ENCODE measurements at regions not wholly inside any gene's neighbourhood (a gene's known extent, or its start where the extent isn't known, plus 50 kb on each side); places are given as distances from the start of the nearest gene placed in this dataset.

- Mint-ChIP-seq H3K27ac (no peak overlapping the region), H3K36me3 (ENCODE audit: low read depth) (no peaks in the 10 kb centered on the region), H3K4me3 (no peak overlapping the region), H3K4me1 (no peaks in the 10 kb centered on the region), H3K27me3 (ENCODE audit: insufficient read depth) (peaks cover 9% of the 10 kb centered on the region), H3K9me3 (no peaks in the 10 kb centered on the region)
- no peaks in the 10 kb centered on the region for H3K27me3 ChIP-seq (ENCODE audit: control insufficient read depth, insufficient read depth, low read length, poor library complexity, severe bottlenecking)
- TF ChIP-seq, protein P1, sequence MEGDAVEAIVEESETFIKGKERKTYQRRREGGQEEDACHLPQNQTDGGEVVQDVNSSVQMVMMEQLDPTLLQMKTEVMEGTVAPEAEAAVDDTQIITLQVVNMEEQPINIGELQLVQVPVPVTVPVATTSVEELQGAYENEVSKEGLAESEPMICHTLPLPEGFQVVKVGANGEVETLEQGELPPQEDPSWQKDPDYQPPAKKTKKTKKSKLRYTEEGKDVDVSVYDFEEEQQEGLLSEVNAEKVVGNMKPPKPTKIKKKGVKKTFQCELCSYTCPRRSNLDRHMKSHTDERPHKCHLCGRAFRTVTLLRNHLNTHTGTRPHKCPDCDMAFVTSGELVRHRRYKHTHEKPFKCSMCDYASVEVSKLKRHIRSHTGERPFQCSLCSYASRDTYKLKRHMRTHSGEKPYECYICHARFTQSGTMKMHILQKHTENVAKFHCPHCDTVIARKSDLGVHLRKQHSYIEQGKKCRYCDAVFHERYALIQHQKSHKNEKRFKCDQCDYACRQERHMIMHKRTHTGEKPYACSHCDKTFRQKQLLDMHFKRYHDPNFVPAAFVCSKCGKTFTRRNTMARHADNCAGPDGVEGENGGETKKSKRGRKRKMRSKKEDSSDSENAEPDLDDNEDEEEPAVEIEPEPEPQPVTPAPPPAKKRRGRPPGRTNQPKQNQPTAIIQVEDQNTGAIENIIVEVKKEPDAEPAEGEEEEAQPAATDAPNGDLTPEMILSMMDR (conservative IDR thresholded peaks at IDR 0.05): no peak
- H3K4me1 ChIP-seq (ENCODE audit: control insufficient read depth, insufficient read depth, low read length): no peaks in the 10 kb centered on the region
- H3K9ac ChIP-seq (ENCODE audit: extremely low read depth, low read length, poor library complexity, severe bottlenecking): no peak overlapping the region
- 78 to 86% methylated on average over 2 to 3 of the region's 3 CpGs for WGBS, 2 experiments (ENCODE audit: insufficient coverage in 1 of 2, insufficient read length in 1 of 2)
- no peak overlapping the region for H3K4me3 ChIP-seq (ENCODE audit: low read length)
- DNase-seq: no peak
- H3K27ac ChIP-seq (ENCODE audit: low read depth, low read length): no peak overlapping the region
- no peaks in the 10 kb centered on the region for H3K9me3 ChIP-seq (ENCODE audit: control insufficient read depth, low read length)
- no peaks in the 10 kb centered on the region for H3K36me3 ChIP-seq (ENCODE audit: control insufficient read depth, insufficient read depth, low read length)
These were observed 108.2 kb upstream of the CRHR1 start for GRCh38 chr17:45675892-45676291.

DNA sequence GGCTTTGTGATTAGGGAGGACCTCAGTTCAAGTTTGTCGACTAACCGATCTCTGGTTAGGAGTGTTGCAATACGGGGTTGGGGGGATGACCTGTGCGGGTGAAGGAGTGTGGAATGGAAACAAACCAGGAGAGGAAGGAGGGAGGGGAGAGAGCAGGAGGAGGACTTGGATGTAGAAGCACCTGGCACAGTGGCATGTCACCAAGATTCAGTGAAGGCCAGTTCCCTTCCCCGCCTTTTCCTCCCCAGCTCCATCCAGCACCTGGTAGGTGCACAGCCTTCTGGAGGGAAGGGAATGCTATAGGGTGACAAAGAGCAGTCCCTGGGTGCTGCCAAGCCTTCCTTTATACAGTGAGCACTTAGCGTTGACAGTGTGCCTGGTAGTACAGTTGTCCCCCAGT is 107.4 kb upstream of the CRHR1 start:
- no peak overlapping the region for H3K4me3 Mint-ChIP-seq
- no peak overlapping the region for H3K9ac ChIP-seq (ENCODE audit: extremely low read depth, low read length, poor library complexity, severe bottlenecking)
- H3K36me3 ChIP-seq (ENCODE audit: control insufficient read depth, insufficient read depth, low read length): no peaks in the 10 kb centered on the region
- no peaks in the 10 kb centered on the region for H3K36me3 Mint-ChIP-seq (ENCODE audit: low read depth)
- H3K27ac Mint-ChIP-seq: no peak overlapping the region
- no peak overlapping the region for H3K4me3 ChIP-seq (ENCODE audit: low read length)
- DNase-seq: no peak
- H3K27me3 ChIP-seq (ENCODE audit: control insufficient read depth, insufficient read depth, low read length, poor library complexity, severe bottlenecking): no peaks in the 10 kb centered on the region
- peaks cover 9% of the 10 kb centered on the region for H3K27me3 Mint-ChIP-seq (ENCODE audit: insufficient read depth)
- H3K27ac ChIP-seq (ENCODE audit: low read depth, low read length): no peak overlapping the region
- no peaks in the 10 kb centered on the region for H3K4me1 Mint-ChIP-seq
- 85 to 96% methylated on average over 4 to 6 of the region's 6 CpGs for WGBS, 2 experiments (ENCODE audit: insufficient coverage in 1 of 2, insufficient read length in 1 of 2)
- TF ChIP-seq, protein P1 (conservative IDR thresholded peaks at IDR 0.05): no peak
- no peaks in the 10 kb centered on the region for H3K9me3 ChIP-seq (ENCODE audit: control insufficient read depth, low read length)
- no peaks in the 10 kb centered on the region for H3K4me1 ChIP-seq (ENCODE audit: control insufficient read depth, insufficient read depth, low read length)
- H3K9me3 Mint-ChIP-seq: no peaks in the 10 kb centered on the region

- Histone ChIP-seq H3K4me3 (ENCODE audit: low read length) (no peak overlapping the region), H3K9me3 (ENCODE audit: control insufficient read depth, low read length) (no peaks in the 10 kb centered on the region), H3K27ac (ENCODE audit: low read depth, low read length) (no peak overlapping the region), H3K9ac (ENCODE audit: extremely low read depth, low read length, poor library complexity, severe bottlenecking) (no peak overlapping the region), H3K27me3 (ENCODE audit: control insufficient read depth, insufficient read depth, low read length, poor library complexity, severe bottlenecking) (no peaks in the 10 kb centered on the region), H3K36me3 (ENCODE audit: control insufficient read depth, insufficient read depth, low read length) (no peaks in the 10 kb centered on the region), H3K4me1 (ENCODE audit: control insufficient read depth, insufficient read depth, low read length) (no peaks in the 10 kb centered on the region)
- H3K9me3 Mint-ChIP-seq: no peaks in the 10 kb centered on the region
- no peaks in the 10 kb centered on the region for H3K36me3 Mint-ChIP-seq (ENCODE audit: low read depth)
- DNase-seq: no peak
- H3K4me3 Mint-ChIP-seq: no peak overlapping the region
- H3K27me3 Mint-ChIP-seq (ENCODE audit: insufficient read depth): peaks cover 9% of the 10 kb centered on the region
- H3K4me1 Mint-ChIP-seq: no peaks in the 10 kb centered on the region
- 70 to 100% methylated on average over 1 to 3 of the region's 3 CpGs for WGBS, 2 experiments (ENCODE audit: insufficient coverage in 1 of 2, insufficient read length in 1 of 2)
- H3K27ac Mint-ChIP-seq: no peak overlapping the region
- TF ChIP-seq, protein P1 (conservative IDR thresholded peaks at IDR 0.05): no peak
These were observed 106.3 kb upstream of the CRHR1 start for GRCh38 chr17:45677770-45678169.
